PC-9 (cell line): ENCODE measurements at regions not wholly inside any gene's neighbourhood (a gene's known extent, or its start where the extent isn't known, plus 50 kb on each side); places are given as distances from the start of the nearest gene placed in this dataset.

Experiments used
- CTCF ChIP-seq: fragments of 200-600 bp; sonication (generic); conservative IDR thresholded peaks from 2 replicates; pipeline ENCODE4 v1.6.1; 2017; ENCODE audit warnings: mixed run types, antibody characterized with exemption, mild to moderate bottlenecking, moderate library complexity
- EZH2 ChIP-seq: fragments of 200-600 bp; sonication (generic); IDR thresholded peaks from 2 replicates; pipeline ENCODE4 v1.8.0; 2017; ENCODE audit warnings: antibody characterized with exemption, low read depth

- TF ChIP-seq CTCF: no peak
- TF ChIP-seq EZH2: no peak
Observed at GRCh38 chr1:115172270-115172669, 83.0 kb upstream of the TSPAN2 start.
